Stomach (tissue), 8 donors: ENCODE measurements at regions not wholly inside any gene's neighbourhood (a gene's known extent, or its start where the extent isn't known, plus 50 kb on each side); places are given as distances from the start of the nearest gene placed in this dataset.

ENCODE experiments used
- DNase-seq, 2 donors: peaks; one replicate each; pipeline versions ENCODE4 v3.0.0 to v3.0.0-alpha.2; 2013 to 2019
- H3K27ac ChIP-seq, 5 donors: fragments of 200-600 bp in 4 of 5; sonication (generic) in 4 of 5; one replicate each; pipeline ENCODE4 v1.5.1; 2013 to 2019; ENCODE audit warnings: mild to moderate bottlenecking in 1 of 5, moderate library complexity in 1 of 5
- H3K27me3 ChIP-seq, 3 donors: fragments of 200-600 bp; sonication (generic); one replicate each; pipeline ENCODE4 v1.5.1; 2017 to 2019; ENCODE audit warnings: mixed run types in 1 of 3
- H3K36me3 ChIP-seq, 4 donors: fragments of 200-600 bp; sonication (generic); 1 replicate in 3 of 4; 2 replicates in 1 of 4; pipeline ENCODE4 v1.5.1; 2016 to 2019
- H3K4me1 ChIP-seq, 4 donors: fragments of 200-600 bp; sonication (generic); one replicate each; pipeline ENCODE4 v1.5.1; 2016 to 2019
- H3K4me3 ChIP-seq, 4 donors: fragments of 200-600 bp; sonication (generic) in 3 of 4; one replicate each; pipeline ENCODE4 v1.5.1; 2016 to 2019; ENCODE audit warnings: mild to moderate bottlenecking in 1 of 4
- H3K9me3 ChIP-seq, 4 donors: fragments of 200-600 bp; sonication (generic); one replicate each; pipeline ENCODE4 v1.5.1; 2016 to 2019
- CTCF ChIP-seq, 7 experiments: fragments of 450-650 bp in 4 of 7; fragments of 200-600 bp in 3 of 7; sonication (generic) in 3 of 7; IDR thresholded peaks; one replicate each; pipeline ENCODE4 v1.5.1; 2016 to 2019; ENCODE audit warnings: antibody characterized with exemption in 7 of 7, control low read depth in 2 of 7, mild to moderate bottlenecking in 1 of 7
- EP300 ChIP-seq: sonication (generic); formaldehyde crosslinking; IDR thresholded peaks from one replicate; pipeline ENCODE4 v1.6.1; 2017; ENCODE audit warnings: antibody characterized with exemption
- POLR2A ChIP-seq, 4 donors: fragments of 450-650 bp; IDR thresholded peaks; one replicate each; pipeline ENCODE4 v1.6.1; 2016; ENCODE audit warnings: antibody characterized with exemption in 4 of 4, control low read depth in 2 of 4, mild to moderate bottlenecking in 1 of 4, moderate library complexity in 1 of 4
- POLR2AphosphoS5 ChIP-seq, 3 donors: sonication (generic); formaldehyde crosslinking; IDR thresholded peaks; one replicate each; pipeline ENCODE4 v1.6.1; 2016; ENCODE audit warnings: antibody characterized with exemption in 3 of 3
- WGBS, 5 donors: extraction: QIAGEN DNeasy Blood & Tissue Kit in 3 of 5; methylation state at CpG; one replicate each; pipeline versions ENCODE4 v1.1.5 to v1.1.7; 2013 to 2018; 5-methylcytosine and 5-hydroxymethylcytosine counted together
- intact Hi-C: fragments of 100-400 bp; cut with DNase I; formaldehyde crosslinking; loops from one replicate; pipeline ENCODE4 v1.15.1; 2023; ENCODE audit warnings: low total_unique reads
- donor health status: healthy with polysubstance abuse.
- donor health status: Bipolar disorder and iron deficiency.
- donor health status: healthy.

GRCh38 chr2:163246135-163246534, 407.6 kb upstream of the KCNH7 start:
- no peaks in the 10 kb centered on the region for H3K27me3 ChIP-seq
- DNase-seq, result no peak
- no peak overlapping the region for H3K27ac ChIP-seq
- WGBS, 5 donors, result 49 to 67% (median 60%) methylated on average over 9 of the region's 9 CpGs
- no peak overlapping the region for H3K4me3 ChIP-seq
- intact Hi-C loops, result no loop called here
- H3K36me3 ChIP-seq, result no peaks in the 10 kb centered on the region
- TF ChIP-seq CTCF (IDR thresholded peaks at IDR 0.05) (no peak), EP300 (no peak), POLR2A (IDR thresholded peaks at IDR 0.05) (no peak)
- no peaks in the 10 kb centered on the region for H3K4me1 ChIP-seq
- H3K9me3 ChIP-seq, result peaks cover 0 to 6% (median 0%) of the 10 kb centered on the region in 4 donors

- TF ChIP-seq CTCF (IDR thresholded peaks at IDR 0.05) (no peak), POLR2AphosphoS5 (IDR thresholded peaks at IDR 0.05) (no peak), POLR2A (IDR thresholded peaks at IDR 0.05) (no peak), EP300 (no peak)
- no peak for DNase-seq
Measured at GRCh38 chr2:163236553-163236952, 398.0 kb upstream of the KCNH7 start.

GRCh38 chr2:163231666-163232065, 393.1 kb upstream of the KCNH7 start:
- Histone ChIP-seq H3K9me3 (no peaks in the 10 kb centered on the region), H3K27me3 (no peaks in the 10 kb centered on the region), H3K4me1 (no peaks in the 10 kb centered on the region), H3K4me3 (no peak overlapping the region), H3K27ac (no peak overlapping the region), H3K36me3 (no peaks in the 10 kb centered on the region)
- WGBS, 5 donors, result 76 to 92% (median 86%) methylated on average over 1 of the region's 1 CpG
- DNase-seq, result no peak
- intact Hi-C loops, result no loop called here
- TF ChIP-seq EP300, result no peak
- no peak for TF ChIP-seq POLR2A (IDR thresholded peaks at IDR 0.05)

More at GRCh38 chr2:163236553-163236952, 398.0 kb upstream of the KCNH7 start:
- no peak overlapping the region for H3K27ac ChIP-seq
- intact Hi-C loops, result no loop called here
- no peaks in the 10 kb centered on the region for H3K4me1 ChIP-seq
- H3K27me3 ChIP-seq, result no peaks in the 10 kb centered on the region
- peaks cover 0 to 42% (median 6%) of the 10 kb centered on the region in 4 donors for H3K9me3 ChIP-seq
- H3K36me3 ChIP-seq, result no peaks in the 10 kb centered on the region
- no peak overlapping the region for H3K4me3 ChIP-seq

- Histone ChIP-seq H3K27ac (no peak overlapping the region), H3K4me1 (no peaks in the 10 kb centered on the region), H3K27me3 (no peaks in the 10 kb centered on the region), H3K9me3 (no peaks in the 10 kb centered on the region), H3K4me3 (no peak overlapping the region), H3K36me3 (no peaks in the 10 kb centered on the region)
- TF ChIP-seq EP300, result no peak
- intact Hi-C loops, result no loop called here
- 73 to 81% (median 79%) methylated on average over 3 of the region's 3 CpGs for WGBS, 5 donors
- no peak for DNase-seq
Measured at GRCh38 chr2:163213661-163214081, 375.1 kb upstream of the KCNH7 start.

GRCh38 chr2:163210430-163210918, 371.9 kb upstream of the KCNH7 start:
- Histone ChIP-seq H3K27ac (no peak overlapping the region), H3K36me3 (no peaks in the 10 kb centered on the region), H3K4me1 (no peaks in the 10 kb centered on the region), H3K4me3 (no peak overlapping the region), H3K9me3 (no peaks in the 10 kb centered on the region), H3K27me3 (no peaks in the 10 kb centered on the region)
- no peak for DNase-seq
- TF ChIP-seq POLR2AphosphoS5 (IDR thresholded peaks at IDR 0.05), result no peak
- TF ChIP-seq CTCF (IDR thresholded peaks at IDR 0.05), result no peak
- TF ChIP-seq POLR2A (IDR thresholded peaks at IDR 0.05), result no peak
- no peak for TF ChIP-seq EP300
- intact Hi-C loops, result no loop called here
- WGBS, 5 donors, result 69 to 85% (median 71%) methylated on average over 1 of the region's 1 CpG
